HepG2 (cell line): ENCODE measurements at regions not wholly inside any gene's neighbourhood (a gene's known extent, or its start where the extent isn't known, plus 50 kb on each side); places are given as distances from the start of the nearest gene placed in this dataset.

Source experiments
- ATAC-seq: fragments of 200-7000 bp; cut with Tn5 transposase; 3 replicates; pipeline ENCODE4 v1.9.1; 2020; ENCODE audit warnings: mild to moderate bottlenecking, moderate library complexity
- BruUV-seq: library from RNA; stranded (reverse); fragments of 400-500 nt; replicated peaks from 2 replicates; lab custom pipeline; 2021; lab: Mats Ljungman, UMichigan
- CTCF ChIA-PET: fragments of 300-600 bp; formaldehyde crosslinking; extraction: SDS; loops from one replicate; lab custom pipeline; 2021; ENCODE audit warnings: low total read pairs, inconsistent platforms, low intra/inter-chr PET ratio; lab: Yijun Ruan, JAX
- POLR2A ChIA-PET: fragments of 350-600 bp; sonication (Branson Sonifier 250); formaldehyde crosslinking; loops from one replicate; lab custom pipeline; 2020; ENCODE audit warnings: antibody characterized with exemption, inconsistent platforms; lab: Yijun Ruan, JAX
- DNase-seq: peaks from one replicate; pipeline ENCODE4 v3.0.0-alpha.2; 2015; ENCODE audit warnings: low spot score
- FAIRE-seq: peaks from 3 replicates; lab custom pipeline; 2011; peaks lifted over from hg19 to GRCh38; lab: Jason Lieb, UNC
- H2AFZ ChIP-seq: one replicate; pipeline ENCODE4 v1.6.1; 2011; ENCODE audit warnings: low read length, inconsistent platforms
- H3K27ac ChIP-seq: fragments of 300-600 bp; 3 replicates; pipeline ENCODE4 v1.8.0; 2011; ENCODE audit warnings: mixed run types, mild to moderate bottlenecking, mixed read lengths, low read length, inconsistent platforms; ENCODE audit not compliant: insufficient read depth; ENCODE audit errors: extremely low read length
- H3K27me3 ChIP-seq, 2 experiments: fragments of 200-600 bp in 1 of 2; 2 replicates in 1 of 2; 3 replicates in 1 of 2; pipeline versions ENCODE4 v1.6.0 to v1.8.0; 2011; ENCODE audit warnings: low read length in 2 of 2, mild to moderate bottlenecking in 2 of 2, moderate library complexity in 2 of 2, inconsistent platforms in 1 of 2; ENCODE audit not compliant: insufficient read depth in 2 of 2, control insufficient read depth in 1 of 2
- H3K36me3 ChIP-seq, 2 experiments: fragments of 200-600 bp in 1 of 2; replicated peaks in 1 of 2; 2 replicates in 1 of 2; 3 replicates in 1 of 2; pipeline versions ENCODE4 v1.5.1 to v1.8.0; 2011; ENCODE audit warnings: low read length in 2 of 2, inconsistent platforms in 1 of 2; ENCODE audit not compliant: insufficient read depth in 2 of 2, control insufficient read depth in 1 of 2
- H3K4me1 ChIP-seq: 2 replicates; pipeline ENCODE4 v1.5.1; 2012; ENCODE audit warnings: low read length, inconsistent platforms; ENCODE audit not compliant: insufficient read depth
- H3K4me2 ChIP-seq: 2 replicates; pipeline ENCODE4 v1.6.0; 2011; ENCODE audit warnings: low read depth, low read length, inconsistent platforms
- H3K4me3 ChIP-seq, 3 experiments: fragments of 200-600 bp in 1 of 3; sonication (generic), shearing (Covaris generic) in 1 of 3; replicated peaks in 1 of 3; 2 replicates each; pipeline ENCODE4 v1.5.1; 2011 to 2016; ENCODE audit warnings: low read length in 3 of 3, inconsistent platforms in 2 of 3, low read depth in 2 of 3, mild to moderate bottlenecking in 2 of 3, control low read depth in 1 of 3, mixed read lengths in 1 of 3; ENCODE audit not compliant: insufficient read depth in 1 of 3
- H3K79me2 ChIP-seq: one replicate; pipeline ENCODE4 v1.6.1; 2011; ENCODE audit warnings: low read length, inconsistent platforms; ENCODE audit not compliant: insufficient read depth
- H3K9ac ChIP-seq: 2 replicates; pipeline ENCODE4 v1.6.0; 2011; ENCODE audit warnings: mild to moderate bottlenecking, low read depth, low read length, inconsistent platforms; ENCODE audit not compliant: insufficient read depth
- H3K9me3 ChIP-seq: 2 replicates; pipeline ENCODE4 v1.5.1; 2012; ENCODE audit warnings: mild to moderate bottlenecking, low read length
- H4K20me1 ChIP-seq: 2 replicates; pipeline ENCODE4 v1.6.0; 2011; ENCODE audit warnings: inconsistent platforms, mild to moderate bottlenecking, low read length, moderate library complexity; ENCODE audit not compliant: insufficient read depth
- ARID5B ChIP-seq: IDR thresholded peaks from 2 replicates; pipeline ENCODE4 v1.4.0; 2020; ENCODE audit warnings: mild to moderate bottlenecking, missing genetic modification reagents
- CREBL2 ChIP-seq: sonication (generic); formaldehyde crosslinking; IDR thresholded peaks from 2 replicates; pipeline ENCODE4 v1.8.1; 2023; ENCODE audit warnings: missing genetic modification reagents, mild to moderate bottlenecking, borderline replicate concordance
- EP300 ChIP-seq, 3 experiments: sonication (generic) in 1 of 3; formaldehyde crosslinking in 1 of 3; IDR thresholded peaks; 2 replicates each; pipeline versions ENCODE4 v1.5.1 to v1.6.1; 2011 to 2020; ENCODE audit warnings: low read depth in 2 of 3, low read length in 2 of 3, borderline replicate concordance in 1 of 3, improper control_type of control experiment in 1 of 3, mild to moderate bottlenecking in 1 of 3, missing genetic modification reagents in 1 of 3, moderate library complexity in 1 of 3
- KDM3A ChIP-seq: IDR thresholded peaks from 2 replicates; pipeline ENCODE4 v1.6.1; 2018; ENCODE audit warnings: low read depth, missing compliant biosample characterization
- KLF11 ChIP-seq: IDR thresholded peaks from 2 replicates; pipeline ENCODE4 v1.6.1; 2016; ENCODE audit warnings: missing compliant biosample characterization
- MAFK ChIP-seq, 2 experiments: IDR thresholded peaks in 1 of 2; conservative IDR thresholded peaks in 1 of 2; 2 replicates each; pipeline ENCODE4 v1.6.1; 2011; ENCODE audit warnings: improper control_type of control experiment in 2 of 2, low read length in 2 of 2
- MIER2 ChIP-seq: IDR thresholded peaks from 2 replicates; pipeline ENCODE4 v1.6.1; 2016; ENCODE audit warnings: missing biosample characterization, missing genetic modification reagents
- NR0B2 ChIP-seq: sonication (generic); formaldehyde crosslinking; IDR thresholded peaks from 2 replicates; pipeline ENCODE4 v1.4.0; 2020; ENCODE audit warnings: mild to moderate bottlenecking, missing genetic modification reagents
- NR2F6 ChIP-seq, 2 experiments: IDR thresholded peaks; 2 replicates each; pipeline ENCODE4 v1.6.1; 2016; ENCODE audit warnings: antibody characterized with exemption in 1 of 2, mild to moderate bottlenecking in 1 of 2
- NR3C1 ChIP-seq: sonication (generic); formaldehyde crosslinking; IDR thresholded peaks from 2 replicates; pipeline ENCODE4 v1.4.0; 2020; ENCODE audit warnings: missing genetic modification reagents
- PAF1 ChIP-seq: IDR thresholded peaks from 2 replicates; pipeline ENCODE4 v1.6.1; 2016; ENCODE audit warnings: missing genetic modification reagents, missing compliant biosample characterization
- PHB2 ChIP-seq: fragments of 450-650 bp; IDR thresholded peaks from 2 replicates; pipeline ENCODE4 v1.6.1; 2018; ENCODE audit not compliant: partially characterized antibody
- TFE3 ChIP-seq: IDR thresholded peaks from 2 replicates; pipeline ENCODE4 v1.6.1; 2016
- TGIF2 ChIP-seq: IDR thresholded peaks from 2 replicates; pipeline ENCODE4 v1.6.1; 2016; ENCODE audit warnings: control low read depth, missing compliant biosample characterization
- ZBTB7B ChIP-seq: sonication (generic); formaldehyde crosslinking; IDR thresholded peaks from 2 replicates; pipeline ENCODE4 v1.4.0; 2020; ENCODE audit warnings: missing genetic modification reagents
- ZFP62 ChIP-seq: sonication (generic); formaldehyde crosslinking; IDR thresholded peaks from 2 replicates; pipeline ENCODE4 v1.4.0; 2020; ENCODE audit warnings: missing genetic modification reagents
- ZNF383 ChIP-seq: sonication (generic); formaldehyde crosslinking; IDR thresholded peaks from 2 replicates; pipeline ENCODE4 v1.4.0; 2020; ENCODE audit warnings: missing genetic modification reagents, mild to moderate bottlenecking, borderline replicate concordance
- ZNF570 ChIP-seq: sonication (generic); formaldehyde crosslinking; IDR thresholded peaks from 2 replicates; pipeline ENCODE4 v1.4.0; 2020; ENCODE audit warnings: mild to moderate bottlenecking, missing genetic modification reagents, borderline replicate concordance
- ZNF674 ChIP-seq: sonication (generic); formaldehyde crosslinking; IDR thresholded peaks from 2 replicates; pipeline ENCODE4 v1.5.0; 2020; ENCODE audit warnings: low read depth, mild to moderate bottlenecking, missing genetic modification reagents
- ZNF879 ChIP-seq: sonication (generic); formaldehyde crosslinking; IDR thresholded peaks from 2 replicates; pipeline ENCODE4 v1.8.1; 2023; ENCODE audit warnings: missing genetic modification reagents
- WGBS: methylation state at CpG from one replicate; pipeline ENCODE4 v1.1.6; 2017; ENCODE audit warnings: low lambda C conversion rate; 5-methylcytosine and 5-hydroxymethylcytosine counted together
- in situ Hi-C: cut with HindIII; loops from 2 replicates; pipeline ENCODE4 v1.10.0; 2017; ENCODE audit warnings: low pct_unique_long_range_greater_than_20kb; ENCODE audit not compliant: extremely low pct_ligation_motif_present
- intact Hi-C: fragments of 100-400 bp; cut with micrococcal nuclease; formaldehyde crosslinking; loops from one replicate; pipeline ENCODE4 v1.10.0; 2022; ENCODE audit not compliant: unreplicated experiment

- TF ChIP-seq ZNF383 (CRISPR knock-in tag) (no peak), NR0B2 (CRISPR knock-in tag) (no peak)
- TF ChIP-seq, all 625 proteins: peak for 0
These were observed 177.8 kb upstream of the PLPP4 start (continued) for GRCh38 chr10:120279196-120279595.

- Histone ChIP-seq H3K9me3 (no peaks in the 10 kb centered on the region), H3K4me3 (no peak overlapping the region), H3K79me2 (no peaks in the 10 kb centered on the region), H3K27me3 (peaks cover 0 to under 1% of the 10 kb centered on the region in 2 experiments; a peak in 1 of 5 replicates), H3K4me2 (no peak overlapping the region), H3K27ac (no peak overlapping the region), H3K36me3 (no peaks in the 10 kb centered on the region), H3K4me1 (no peaks in the 10 kb centered on the region), H3K9ac (no peak overlapping the region), H4K20me1 (no peaks in the 10 kb centered on the region), H2AFZ (no peak overlapping the region)
- intact Hi-C loops (no loop called here), in situ Hi-C loops (no loop called here)
- FAIRE-seq: no peak
- no peak for ATAC-seq
- no peak for TF ChIP-seq ZNF879 (CRISPR knock-in tag)
- TF ChIP-seq NR2F6 (IDR thresholded peaks at IDR 0.05): no peak
- no peak for TF ChIP-seq NR2F6 (CRISPR knock-in tag; IDR thresholded peaks at IDR 0.05)
- TF ChIP-seq CREBL2 (CRISPR knock-in tag): no peak
- no peak for TF ChIP-seq EP300 (IDR thresholded peaks at IDR 0.05; ENCODE audit: low read depth in 2 of 2, low read length in 2 of 2)
- no peak for TF ChIP-seq EP300 (CRISPR knock-in tag; IDR thresholded peaks at IDR 0.05; ENCODE audit: borderline replicate concordance)
- no peak for TF ChIP-seq TFE3 (CRISPR knock-in tag)
- no peak for TF ChIP-seq TGIF2 (CRISPR knock-in tag)
- no peak for TF ChIP-seq ZNF674 (CRISPR knock-in tag)
- no peak for TF ChIP-seq ARID5B
- no peak for TF ChIP-seq NR3C1
- TF ChIP-seq KLF11 (CRISPR knock-in tag): no peak
- TF ChIP-seq MIER2 (CRISPR knock-in tag): no peak
- TF ChIP-seq PAF1: no peak
- TF ChIP-seq MAFK (conservative IDR thresholded peaks at IDR 0.05 in 1 of 2, IDR thresholded peaks at IDR 0.05 in 1 of 2; ENCODE audit: low read length in 2 of 2): no peak
- no peak for TF ChIP-seq ZNF570 (CRISPR knock-in tag)
- TF ChIP-seq KDM3A (CRISPR knock-in tag): no peak
- no peak for TF ChIP-seq ZFP62
- no peak for TF ChIP-seq ZBTB7B (CRISPR knock-in tag)
- TF ChIP-seq PHB2: no peak
- no peak for DNase-seq
- ChIA-PET POLR2A (no interaction called here), CTCF (no interaction called here)
- no TSS peak for BruUV-seq
- 25% methylated on average over 4 of the region's 8 CpGs for WGBS
These were observed 174.6 kb upstream of the PLPP4 start for GRCh38 chr10:120282421-120282820.
